HG02981 (cell line): ENCODE measurements at regions not wholly inside any gene's neighbourhood (a gene's known extent, or its start where the extent isn't known, plus 50 kb on each side); places are given as distances from the start of the nearest gene placed in this dataset.

Experiments used
- ATAC-seq: cut with Tn5 transposase; IDR thresholded peaks from one replicate; pipeline ENCODE4 v1.9.1; 2021; ENCODE audit warnings: mild to moderate bottlenecking, moderate library complexity; ENCODE audit not compliant: unreplicated experiment

- ATAC-seq, result no peak
Observed at GRCh38 chr18:48488388-48488850, 50.4 kb upstream of the CTIF start.

- no peak for ATAC-seq
Observed at GRCh38 chr18:48486754-48487153, 52.1 kb upstream of the CTIF start.

- no peak for ATAC-seq
Observed at GRCh38 chr18:48485828-48486405, 52.9 kb upstream of the CTIF start.

GRCh38 chr18:48481092-48481491 lies 57.7 kb upstream of the CTIF start:
- ATAC-seq, result no peak

GRCh38 chr18:48479531-48479930 lies 59.3 kb upstream of the CTIF start:
- ATAC-seq, result no peak

GRCh38 chr18:48477348-48477747 lies 61.5 kb upstream of the CTIF start:
- ATAC-seq, result no peak

- no peak for ATAC-seq
Observed at GRCh38 chr18:48476550-48476917, 62.3 kb upstream of the CTIF start.

- peak; percentile 63 for ATAC-seq
Observed at GRCh38 chr18:48475635-48476549, 62.9 kb upstream of the CTIF start.

GRCh38 chr18:48473816-48474215 lies 64.6 kb upstream of the ZBTB7C start:
- no peak for ATAC-seq

GRCh38 chr18:48472610-48473009 lies 63.4 kb upstream of the ZBTB7C start:
- no peak for ATAC-seq

- no peak for ATAC-seq
Observed at GRCh38 chr18:48470484-48471180, 61.4 kb upstream of the ZBTB7C start.

- no peak for ATAC-seq
Observed at GRCh38 chr18:48468151-48468550, 59.0 kb upstream of the ZBTB7C start.

- no peak for ATAC-seq
Observed at GRCh38 chr18:48467231-48467630, 58.0 kb upstream of the ZBTB7C start.

- ATAC-seq, result no peak
Observed at GRCh38 chr18:48462510-48462909, 53.3 kb upstream of the ZBTB7C start.

GRCh38 chr18:48460929-48461583 lies 51.9 kb upstream of the ZBTB7C start:
- ATAC-seq, result no peak

GRCh38 chr18:48459465-48459864 lies 50.3 kb upstream of the ZBTB7C start:
- ATAC-seq, result no peak

GRCh38 chr18:48459016-48459415 lies 49.8 kb upstream of the ZBTB7C start:
- no peak for ATAC-seq
